Vagina (tissue), 2 donors: ENCODE measurements at regions not wholly inside any gene's neighbourhood (a gene's known extent, or its start where the extent isn't known, plus 50 kb on each side); places are given as distances from the start of the nearest gene placed in this dataset.

Experiments
- CTCF ChIP-seq, 3 experiments: fragments of 450-650 bp in 2 of 3; fragments of 200-600 bp in 1 of 3; sonication (generic) in 1 of 3; IDR thresholded peaks; one replicate each; pipeline ENCODE4 v1.5.1; 2017 to 2019; ENCODE audit warnings: antibody characterized with exemption in 3 of 3, mild to moderate bottlenecking in 2 of 3, moderate library complexity in 2 of 3
- POLR2A ChIP-seq, 2 donors: fragments of 450-650 bp; IDR thresholded peaks; one replicate each; pipeline ENCODE4 v1.6.1; 2017; ENCODE audit warnings: antibody characterized with exemption in 2 of 2, mild to moderate bottlenecking in 2 of 2, moderate library complexity in 2 of 2

GRCh38 chr10:23968301-23968700 lies 240.6 kb upstream of the KIAA1217 start:
- TF ChIP-seq CTCF (IDR thresholded peaks at IDR 0.05) (no peak), POLR2A (IDR thresholded peaks at IDR 0.05) (no peak)
